H7 (cell line): ENCODE measurements at regions not wholly inside any gene's neighbourhood (a gene's known extent, or its start where the extent isn't known, plus 50 kb on each side); places are given as distances from the start of the nearest gene placed in this dataset.
A peak's percentile ranks its signal among the peaks of the same experiment; 100 is the strongest.

Experiments used
- DNase-seq: peaks from one replicate; pipeline ENCODE4 v3.0.0; 2012
- H3K27me3 ChIP-seq: 2 replicates; pipeline ENCODE4 v1.6.0; 2011; ENCODE audit warnings: mild to moderate bottlenecking, low read length; ENCODE audit not compliant: control insufficient read depth, insufficient read depth
- H3K36me3 ChIP-seq: replicated peaks from 2 replicates; pipeline ENCODE4 v1.5.1; 2011; ENCODE audit warnings: low read length; ENCODE audit not compliant: control insufficient read depth, insufficient read depth
- H3K4me3 ChIP-seq: 2 replicates; pipeline ENCODE4 v1.5.1; 2011; ENCODE audit warnings: low read depth, mild to moderate bottlenecking, control low read depth, low read length, moderate library complexity; ENCODE audit not compliant: insufficient read depth

DNA sequence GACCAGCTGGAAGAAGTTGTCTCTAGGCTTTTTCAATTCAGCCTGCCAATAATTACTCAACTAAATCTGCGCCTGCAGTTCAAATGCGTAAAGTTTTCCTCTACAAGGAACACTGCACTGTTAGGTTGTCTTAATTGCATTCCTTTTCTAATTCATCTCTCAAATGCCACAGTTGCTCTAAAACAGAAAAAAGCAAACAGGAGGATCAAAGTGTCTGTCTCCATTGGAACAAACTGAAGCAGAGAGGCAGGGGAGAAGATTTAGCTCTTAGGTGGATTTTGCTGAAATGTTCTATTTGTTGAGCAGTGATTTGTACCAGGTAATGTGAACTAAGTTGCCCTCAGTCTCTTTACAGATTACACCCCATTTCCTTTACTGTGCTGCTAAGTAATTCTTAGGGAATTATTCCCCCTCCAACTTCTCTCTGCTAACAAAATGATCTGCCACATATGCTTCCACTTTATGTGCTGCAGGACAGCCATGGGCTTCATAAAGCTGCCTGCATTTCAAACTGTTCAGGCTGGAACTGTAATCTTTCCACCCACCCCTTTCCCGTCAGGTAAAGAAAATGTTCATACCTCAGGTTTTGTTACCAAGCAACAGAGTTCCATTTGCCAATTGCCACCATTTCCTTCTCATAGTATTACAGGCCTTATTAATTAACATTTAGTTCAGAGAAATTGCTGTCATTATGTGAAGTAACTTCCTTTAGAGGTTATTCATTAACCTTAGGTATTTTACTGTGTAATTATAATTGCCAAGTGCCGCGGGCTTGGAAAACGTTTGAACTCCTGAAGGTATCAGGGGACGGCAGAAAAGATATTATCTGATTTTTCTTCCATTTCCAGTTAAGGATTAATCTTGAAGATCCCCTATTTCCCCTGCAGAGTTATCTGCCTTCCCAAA lies 149.3 kb downstream of the SPRY1 start:
- Histone ChIP-seq H3K4me3 (no peak overlapping the region), H3K36me3 (no peaks in the 10 kb centered on the region), H3K27me3 (peaks cover 1% of the 10 kb centered on the region; the same call in 1 of the 2 replicates)
- DNase-seq = no peak

DNA sequence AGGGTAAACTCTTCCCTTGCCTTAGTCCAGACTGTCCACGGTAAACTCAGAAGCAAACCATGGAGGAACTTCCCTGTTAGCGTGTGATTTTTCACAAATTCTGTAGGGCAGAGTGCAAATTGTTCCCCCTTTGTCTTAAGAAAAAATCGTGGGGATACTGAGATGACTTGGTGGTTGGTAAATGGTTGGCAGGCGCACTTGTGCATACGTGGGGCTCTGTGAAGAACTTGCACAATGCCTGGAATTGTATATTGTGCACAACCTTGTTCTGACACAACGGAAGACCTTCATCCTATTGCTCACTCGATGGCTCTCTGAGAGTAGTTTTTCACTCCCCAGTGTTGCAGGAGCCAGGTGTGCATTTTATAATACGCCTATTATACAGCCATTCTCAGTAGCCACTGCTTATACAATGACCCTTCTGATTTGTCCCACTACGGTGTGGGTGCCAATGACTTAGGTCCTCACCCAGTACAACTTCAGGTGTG lies 150.0 kb downstream of the SPRY1 start:
- no peaks in the 10 kb centered on the region for H3K36me3 ChIP-seq
- peaks cover 1% of the 10 kb centered on the region; the same call in 1 of the 2 replicates for H3K27me3 ChIP-seq
- DNase-seq = no peak
- no peak overlapping the region for H3K4me3 ChIP-seq

- H3K4me3 ChIP-seq = no peak overlapping the region; the same call in 1 of the 2 replicates
- H3K36me3 ChIP-seq = no peaks in the 10 kb centered on the region
- DNase-seq = peak; percentile 79
- peaks cover 1% of the 10 kb centered on the region; the same call in 1 of the 2 replicates for H3K27me3 ChIP-seq
Observed at GRCh38 chr4:123547216-123548165, 150.9 kb downstream of the SPRY1 start.

DNA sequence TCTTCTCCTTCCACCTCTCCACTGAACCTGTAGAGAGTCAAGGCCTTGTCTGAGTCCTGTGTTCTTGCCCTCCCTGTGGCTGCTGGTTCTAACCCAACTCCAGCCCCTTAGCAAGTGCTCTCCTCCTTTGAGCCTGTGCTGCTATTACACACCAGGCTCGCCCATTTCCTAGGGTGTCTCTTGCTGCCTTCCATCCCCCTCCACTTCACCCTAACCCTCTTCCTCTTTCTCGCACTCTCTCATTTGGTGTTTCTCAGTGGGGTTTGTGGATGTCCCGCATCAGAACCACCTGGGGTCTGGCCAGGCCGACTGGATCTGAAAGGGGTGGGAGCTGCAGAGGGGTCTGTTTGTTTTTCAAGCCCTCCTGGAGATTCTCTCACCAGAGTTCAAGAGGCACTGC lies 156.7 kb downstream of the SPRY1 start:
- Histone ChIP-seq H3K27me3 (no peaks in the 10 kb centered on the region), H3K36me3 (no peaks in the 10 kb centered on the region)
- no peak for DNase-seq

GRCh38 chr4:123553733-123554637 lies 157.4 kb downstream of the SPRY1 start:
- Histone ChIP-seq H3K4me3 (no peak overlapping the region), H3K36me3 (no peaks in the 10 kb centered on the region), H3K27me3 (no peaks in the 10 kb centered on the region)
- DNase-seq = no peak

More for the DNA sequence above, 156.7 kb downstream of the SPRY1 start:
- H3K4me3 ChIP-seq = no peak overlapping the region

GRCh38 chr4:123554801-123555232 lies 158.2 kb downstream of the SPRY1 start:
- Histone ChIP-seq H3K36me3 (no peaks in the 10 kb centered on the region), H3K4me3 (no peak overlapping the region), H3K27me3 (no peaks in the 10 kb centered on the region)
- no peak for DNase-seq

DNA sequence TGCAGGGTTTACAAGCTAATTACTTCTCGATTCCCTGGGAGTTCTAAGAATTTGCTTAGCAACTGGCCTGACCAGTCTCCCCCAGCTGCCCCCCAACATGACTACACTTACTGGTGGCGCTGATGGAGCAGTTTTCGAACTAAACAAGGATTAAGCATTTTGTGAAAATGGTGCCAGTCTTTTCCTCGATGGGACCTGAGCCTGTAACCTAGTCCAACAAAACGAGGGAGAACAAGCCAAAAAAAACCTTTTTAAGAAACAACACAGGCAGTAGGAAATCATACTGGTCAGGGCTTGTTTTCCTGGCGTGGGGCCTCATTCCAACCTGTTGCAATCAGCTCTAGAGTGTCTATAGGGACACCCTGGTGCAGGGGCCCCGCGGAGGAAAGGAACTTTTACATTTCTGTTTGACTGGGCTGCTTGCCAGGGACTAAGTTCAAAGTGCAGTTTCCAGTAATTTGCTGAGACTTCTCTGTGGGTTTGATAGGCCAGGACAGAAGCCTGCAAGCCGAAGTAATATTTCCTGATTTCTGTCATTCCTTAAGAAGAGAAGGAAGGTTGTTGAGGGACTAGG lies 158.7 kb downstream of the SPRY1 start:
- Histone ChIP-seq H3K4me3 (no peak overlapping the region), H3K36me3 (no peaks in the 10 kb centered on the region), H3K27me3 (no peaks in the 10 kb centered on the region)
- no peak for DNase-seq

GRCh38 chr4:123555807-123556273 lies 159.2 kb downstream of the SPRY1 start:
- no peak for DNase-seq
- no peaks in the 10 kb centered on the region for H3K36me3 ChIP-seq

GRCh38 chr4:123556526-123556925 lies 159.9 kb downstream of the SPRY1 start:
- no peaks in the 10 kb centered on the region for H3K27me3 ChIP-seq
- no peak overlapping the region for H3K4me3 ChIP-seq
- no peaks in the 10 kb centered on the region for H3K36me3 ChIP-seq
- DNase-seq = no peak

More at GRCh38 chr4:123555807-123556273, 159.2 kb downstream of the SPRY1 start:
- H3K4me3 ChIP-seq = no peak overlapping the region
- no peaks in the 10 kb centered on the region for H3K27me3 ChIP-seq

DNA sequence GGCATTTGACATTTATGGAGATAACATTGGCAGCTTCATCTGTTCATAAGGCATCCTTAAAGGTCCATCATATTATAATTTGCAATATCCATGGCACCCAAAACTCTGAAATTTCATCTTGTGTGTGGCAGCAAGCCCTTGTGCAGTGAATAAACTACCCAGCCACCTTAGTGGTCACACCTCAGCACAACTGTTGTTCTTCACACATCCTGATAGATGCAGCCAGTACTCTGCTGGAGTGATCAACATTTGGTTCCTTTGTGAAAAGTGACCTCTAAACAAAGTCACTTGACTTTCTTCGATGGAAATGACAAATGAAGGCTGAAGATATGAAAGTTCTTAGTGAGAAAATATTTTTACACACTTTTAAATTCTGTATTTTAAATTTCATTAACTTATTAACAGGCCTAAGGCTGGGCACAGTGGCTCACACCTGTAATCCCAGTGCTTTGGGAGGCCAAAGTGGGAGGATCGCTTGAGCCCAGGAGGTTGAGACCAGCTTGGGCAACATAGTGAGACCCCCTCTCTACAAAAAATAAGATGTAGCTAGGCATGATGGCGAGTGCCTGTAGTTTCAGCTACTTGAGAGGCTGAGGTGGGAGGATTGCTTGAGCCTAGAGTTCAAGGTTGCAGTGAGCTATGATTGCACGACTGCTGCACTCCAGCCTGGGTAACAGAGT lies 161.4 kb downstream of the SPRY1 start:
- Histone ChIP-seq H3K4me3 (no peak overlapping the region), H3K27me3 (no peaks in the 10 kb centered on the region), H3K36me3 (no peaks in the 10 kb centered on the region)
- no peak for DNase-seq

DNA sequence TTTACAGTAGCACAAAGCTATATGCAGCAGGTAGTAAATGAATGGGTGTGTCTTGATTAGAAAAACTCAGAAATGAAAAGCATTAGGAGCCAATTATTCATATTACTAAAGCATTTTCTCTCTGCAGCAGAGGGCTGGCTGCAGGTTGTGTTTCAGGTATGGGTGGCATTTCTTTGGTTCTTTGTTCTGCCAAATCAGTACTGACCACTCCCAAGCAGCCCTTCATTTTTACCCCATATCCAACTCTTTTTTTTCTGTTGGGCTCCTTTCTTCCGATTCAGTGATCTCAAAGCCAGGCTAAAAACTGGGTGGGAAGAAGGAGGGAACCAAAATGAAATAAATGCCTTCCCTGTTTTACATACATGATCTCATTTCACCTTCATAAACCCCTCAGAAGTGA lies 162.3 kb downstream of the SPRY1 start:
- Histone ChIP-seq H3K36me3 (no peaks in the 10 kb centered on the region), H3K4me3 (no peak overlapping the region), H3K27me3 (no peaks in the 10 kb centered on the region)
- DNase-seq = no peak

DNA sequence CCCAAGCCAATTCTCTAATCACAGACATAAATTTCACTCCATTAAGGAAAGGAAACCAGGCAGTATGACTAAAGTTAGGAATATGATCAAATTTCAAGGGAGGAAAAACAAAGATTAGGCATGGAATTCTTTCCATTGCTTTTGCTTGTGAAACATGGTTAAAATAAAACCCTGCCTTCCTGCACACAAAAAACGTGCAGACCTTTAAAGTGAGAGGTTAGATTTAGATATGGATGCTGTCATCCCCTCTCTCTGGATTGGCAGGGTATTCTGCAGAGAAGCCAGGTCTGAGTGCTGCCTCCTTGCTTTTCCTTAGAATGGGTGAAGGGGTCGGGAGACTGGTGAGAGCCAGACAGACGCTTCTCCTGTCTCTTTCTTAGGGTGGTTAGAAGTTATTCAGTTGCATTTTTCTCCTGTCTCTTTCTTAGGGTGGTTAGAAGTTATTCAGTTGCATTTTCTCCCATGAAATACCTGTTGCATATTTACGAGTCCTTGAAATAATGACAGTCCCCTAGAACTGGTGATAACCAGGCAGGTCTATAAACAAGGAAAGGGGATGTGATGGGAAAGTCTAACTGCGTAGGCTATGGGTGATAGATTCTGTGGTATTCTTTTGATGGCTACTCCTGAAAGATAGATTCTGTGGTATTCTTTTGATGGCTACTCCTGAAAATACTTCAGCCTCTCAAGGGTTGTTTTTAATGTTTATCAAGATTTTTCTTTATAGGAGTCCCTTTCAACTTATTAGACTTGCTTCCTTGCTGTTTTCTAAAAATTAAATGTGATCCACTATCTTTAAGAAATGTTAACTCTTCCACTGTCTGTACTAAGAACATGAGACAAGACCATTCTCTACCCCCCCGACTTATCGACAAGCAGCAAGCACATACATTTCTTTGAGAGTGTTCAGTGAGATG lies 163.6 kb downstream of the SPRY1 start:
- Histone ChIP-seq H3K27me3 (no peaks in the 10 kb centered on the region), H3K36me3 (no peaks in the 10 kb centered on the region), H3K4me3 (no peak overlapping the region)
- DNase-seq = no peak
